HG03280 (cell line): ENCODE measurements at regions not wholly inside any gene's neighbourhood (a gene's known extent, or its start where the extent isn't known, plus 50 kb on each side); places are given as distances from the start of the nearest gene placed in this dataset.
"Not testable (repeated sequence)": the region's sequence is repeated elsewhere in the genome, so short reads cannot be mapped to it uniquely, and the experiment has no call there.

ENCODE experiments used
- ATAC-seq: cut with Tn5 transposase; IDR thresholded peaks from one replicate; pipeline ENCODE4 v1.9.1; 2021; ENCODE audit warnings: mild to moderate bottlenecking, moderate library complexity; ENCODE audit not compliant: unreplicated experiment

DNA sequence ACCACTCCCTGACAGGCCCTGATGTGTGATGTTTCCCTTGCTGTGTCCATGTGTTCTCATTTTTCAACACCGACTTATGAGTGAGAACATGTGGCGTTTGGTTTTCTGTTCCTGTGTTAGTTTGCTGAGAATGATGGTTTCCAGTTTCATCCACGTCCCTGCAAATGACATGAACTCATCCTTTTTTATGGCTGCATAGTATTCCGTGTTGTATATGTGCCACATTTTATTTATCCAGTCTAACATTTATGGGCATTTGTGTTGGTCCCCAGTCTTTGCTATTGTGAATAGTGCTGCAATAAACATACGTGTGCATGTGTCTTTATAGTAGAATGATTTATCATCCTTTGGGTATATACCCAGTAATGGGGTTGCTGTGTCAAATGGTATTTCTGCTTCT lies 830.3 kb upstream of the ADGRB3 start:
- not testable (repeated sequence) for ATAC-seq

DNA sequence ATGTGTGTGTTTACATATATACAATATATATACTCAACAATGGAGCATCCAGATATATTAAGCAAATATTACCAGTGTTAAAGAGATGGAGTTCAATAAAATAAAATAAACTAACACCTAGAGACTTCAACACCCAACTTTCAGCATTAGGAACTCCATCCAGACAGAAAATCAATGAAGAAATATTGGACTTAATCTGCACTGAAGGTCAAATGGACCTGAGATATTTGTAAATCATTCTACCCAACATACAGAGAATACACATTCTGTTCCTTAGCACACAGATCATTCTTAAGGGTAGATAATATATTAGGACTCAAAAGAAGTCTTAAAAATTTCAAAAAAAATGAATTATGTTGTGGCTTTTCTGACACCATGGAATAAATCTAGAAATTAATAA lies 832.3 kb upstream of the ADGRB3 start:
- no peak for ATAC-seq

DNA sequence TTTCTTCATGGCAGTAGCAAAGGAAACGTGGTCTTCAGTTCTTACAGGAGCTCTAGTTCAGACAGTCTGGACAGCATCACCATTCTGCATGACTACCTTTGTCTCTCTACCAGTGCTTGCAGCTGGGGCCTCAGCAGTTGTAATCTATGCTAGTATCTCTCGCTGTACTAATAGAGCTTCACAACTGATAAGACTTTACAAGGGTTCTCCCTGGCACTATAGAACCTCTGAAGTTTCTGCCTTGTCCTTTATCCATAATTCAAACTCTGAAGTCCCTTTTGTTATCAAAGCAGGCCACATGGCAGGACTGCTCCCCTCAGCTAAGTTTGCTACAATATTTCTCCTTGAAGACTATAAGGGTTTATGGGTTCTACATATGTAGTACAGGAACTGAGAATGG lies 842.1 kb upstream of the ADGRB3 start:
- no peak for ATAC-seq

DNA sequence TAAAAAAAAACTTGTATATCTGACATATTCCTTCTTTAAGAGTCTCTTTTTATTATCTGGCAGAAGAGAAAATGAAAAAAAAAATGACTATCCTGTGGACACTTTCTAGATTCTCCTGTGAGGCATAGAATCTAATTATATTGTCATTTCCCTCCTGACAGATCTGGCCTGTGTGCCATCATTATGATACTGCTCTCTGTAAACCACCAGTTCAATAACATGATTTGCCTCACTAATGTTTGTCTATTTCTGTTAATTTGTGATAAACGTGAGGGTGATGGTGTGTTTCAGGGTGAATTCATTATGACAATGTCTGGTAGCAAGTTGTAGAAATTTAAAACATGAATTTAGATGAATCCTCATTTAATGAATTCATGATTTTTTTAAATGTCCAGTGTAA lies 844.5 kb upstream of the ADGRB3 start:
- no peak for ATAC-seq

DNA sequence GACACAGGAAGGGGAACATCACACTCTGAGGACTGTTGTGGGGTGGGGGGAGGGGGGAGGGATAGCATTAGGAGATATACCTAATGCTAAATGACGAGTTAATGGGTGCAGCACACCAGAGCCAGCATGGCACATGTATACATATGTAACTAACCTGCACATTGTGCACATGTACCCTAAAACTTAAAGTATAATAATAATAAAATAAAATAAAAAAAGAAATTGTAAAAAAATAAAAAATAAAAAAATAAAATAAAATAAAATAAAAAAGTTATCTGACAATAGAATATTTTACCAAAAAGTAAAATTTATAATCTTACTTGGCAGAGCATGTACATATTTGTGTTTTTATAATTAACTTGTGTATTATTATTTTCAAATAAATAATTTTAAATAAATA lies 848.0 kb upstream of the ADGRB3 start:
- ATAC-seq, result not testable (repeated sequence)

DNA sequence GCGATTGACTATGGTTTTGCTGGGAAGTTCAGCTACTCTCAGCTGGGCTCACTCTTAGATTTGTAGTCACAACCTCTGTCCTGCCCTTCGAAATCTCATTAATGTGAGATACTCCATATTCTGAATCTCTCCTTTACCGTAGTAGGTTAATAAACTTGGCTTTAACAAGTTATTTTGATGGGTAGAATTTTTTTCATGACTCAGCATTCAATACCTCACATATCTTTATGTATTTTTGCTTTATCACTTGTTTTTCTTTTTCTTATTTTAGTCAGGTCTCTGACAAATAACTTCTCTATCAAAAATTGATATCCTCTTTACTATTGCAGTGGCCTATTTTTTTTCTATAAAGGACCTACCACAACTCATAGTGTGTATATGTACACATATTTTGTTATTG lies 855.2 kb upstream of the ADGRB3 start:
- ATAC-seq, result no peak

DNA sequence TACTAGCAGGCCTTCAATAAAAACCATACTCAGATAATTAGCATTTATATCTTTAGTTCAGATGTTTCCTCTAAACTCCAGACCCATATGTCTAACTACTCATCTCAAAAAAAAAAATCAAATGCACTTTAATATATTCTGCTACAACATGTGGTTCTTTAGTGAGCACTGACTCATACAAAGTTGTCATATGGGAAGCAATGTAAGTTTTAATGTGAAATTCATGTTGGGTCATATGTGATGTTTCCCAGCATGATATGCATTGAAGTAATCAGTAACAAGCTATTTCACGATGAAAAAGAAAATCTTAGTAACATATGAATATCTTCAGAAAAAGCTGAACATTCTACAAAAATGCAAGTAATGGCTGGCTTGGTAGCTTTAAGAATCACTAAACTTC lies 859.7 kb upstream of the ADGRB3 start:
- ATAC-seq, result no peak

DNA sequence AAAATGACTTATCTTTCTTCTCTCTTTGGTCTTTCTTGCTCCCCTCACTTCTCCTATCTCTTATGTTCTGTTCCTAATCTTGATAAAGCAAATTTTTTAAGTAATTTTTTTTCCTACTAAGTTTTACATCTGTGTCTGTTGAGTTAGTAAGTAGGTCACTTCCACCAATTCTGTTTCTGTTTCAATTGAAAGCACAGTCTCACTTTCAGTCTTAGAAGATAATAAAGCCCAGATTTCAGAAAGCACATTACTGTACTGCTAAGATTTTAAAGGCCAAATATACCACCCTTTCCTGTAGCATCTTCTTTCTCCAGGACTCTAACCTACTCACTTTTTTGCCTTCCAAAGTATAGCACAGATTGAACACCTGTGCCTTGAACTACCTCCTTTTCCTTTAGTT lies 866.1 kb upstream of the ADGRB3 start:
- peak; percentile 78 for ATAC-seq

DNA sequence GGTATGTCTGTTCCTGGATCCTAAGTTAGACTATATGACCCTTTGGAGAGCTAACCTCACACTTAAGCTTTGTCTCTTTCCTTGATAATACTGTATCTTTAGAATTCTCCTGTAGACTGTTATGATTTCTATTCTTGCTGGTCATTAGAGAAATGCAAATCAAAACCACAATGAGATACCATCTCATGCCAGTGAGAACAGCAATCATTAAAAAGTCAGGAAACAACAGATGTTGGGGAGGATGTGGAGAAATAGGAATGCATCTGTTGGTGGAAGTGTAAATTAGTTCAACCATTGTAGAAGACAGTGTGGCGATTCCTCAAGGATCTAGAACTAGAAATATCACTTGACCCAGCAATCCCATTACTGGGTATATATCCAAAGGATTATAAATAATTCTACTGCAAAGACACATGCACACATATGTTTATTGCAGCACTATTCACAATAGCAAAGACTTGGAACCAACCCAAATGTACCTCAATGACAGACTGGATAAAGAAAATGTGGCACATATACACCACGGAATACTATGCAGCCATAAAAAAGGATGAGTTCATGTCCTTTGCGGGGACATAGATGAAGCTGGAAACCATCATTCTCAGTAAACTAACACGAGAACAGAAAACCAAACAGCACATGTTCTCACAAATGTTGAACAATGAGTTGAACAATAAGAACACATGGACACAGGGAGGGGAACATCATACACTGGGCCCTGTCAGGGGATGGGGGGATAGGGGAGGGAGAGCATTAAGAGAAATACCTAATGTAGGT lies 867.8 kb upstream of the ADGRB3 start:
- not testable (repeated sequence) for ATAC-seq

DNA sequence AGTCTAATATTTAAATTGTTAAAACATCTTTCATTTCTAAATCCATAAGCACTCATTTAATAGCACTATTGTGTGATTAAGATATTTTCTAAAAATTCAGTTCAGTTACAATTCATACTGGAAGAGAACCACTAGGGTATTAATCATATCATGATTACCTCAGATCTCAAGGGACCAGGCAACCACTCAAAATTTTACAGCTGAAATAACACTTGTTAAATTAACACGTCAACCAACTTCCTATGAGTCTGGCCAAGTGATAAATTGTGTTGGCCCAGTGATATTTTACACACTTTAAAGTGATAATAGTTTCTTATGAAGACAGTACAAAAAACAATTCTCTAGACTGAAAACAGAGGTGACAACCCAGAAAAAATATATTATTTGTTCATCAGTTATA lies 869.0 kb upstream of the ADGRB3 start:
- no peak for ATAC-seq

DNA sequence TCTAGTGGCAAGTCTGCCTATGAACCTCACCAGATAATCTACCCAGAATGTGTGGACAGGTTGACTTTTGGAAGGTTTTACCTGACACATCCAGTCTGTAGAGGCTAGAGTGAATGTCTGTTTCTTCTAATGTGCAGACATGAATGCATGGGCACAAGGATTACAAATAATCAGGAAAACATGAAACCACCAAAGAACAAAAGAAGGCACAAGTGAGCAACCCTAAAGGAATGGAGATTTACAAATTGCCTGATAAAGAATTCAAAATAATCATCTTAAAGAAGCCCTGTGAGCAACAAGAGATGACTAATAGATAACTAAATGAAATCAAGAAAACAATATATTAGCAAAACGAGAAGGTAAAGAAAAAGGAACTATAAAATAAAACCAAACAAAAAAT lies 876.1 kb upstream of the ADGRB3 start:
- ATAC-seq, result no peak

DNA sequence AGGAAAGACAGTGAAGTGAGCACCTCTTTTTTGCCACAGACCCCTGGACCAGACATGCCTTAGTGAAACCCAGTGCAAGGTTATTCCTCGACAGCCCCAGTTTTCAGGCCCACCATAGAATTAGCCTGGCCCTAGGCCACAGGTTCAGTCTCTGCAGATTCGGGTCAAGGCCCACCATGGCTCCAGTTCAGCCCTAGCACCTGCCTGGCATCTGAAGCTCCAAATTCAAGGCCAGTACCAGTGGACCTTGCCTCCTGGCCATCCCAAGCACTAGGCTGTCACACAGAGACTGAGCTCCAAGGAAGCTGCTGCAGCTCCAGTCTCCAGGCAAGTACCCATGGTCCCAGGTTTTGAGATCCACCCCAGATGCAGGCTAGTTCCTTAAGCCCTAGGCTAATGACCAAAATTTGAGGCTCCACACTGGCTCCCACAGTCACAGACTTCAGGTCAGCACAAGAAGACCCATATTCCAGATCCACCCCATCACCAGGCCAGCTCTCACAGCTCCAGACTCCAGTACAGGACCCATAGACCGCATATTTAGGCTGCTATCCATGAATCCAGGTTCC lies 877.5 kb upstream of the ADGRB3 start:
- no peak for ATAC-seq

DNA sequence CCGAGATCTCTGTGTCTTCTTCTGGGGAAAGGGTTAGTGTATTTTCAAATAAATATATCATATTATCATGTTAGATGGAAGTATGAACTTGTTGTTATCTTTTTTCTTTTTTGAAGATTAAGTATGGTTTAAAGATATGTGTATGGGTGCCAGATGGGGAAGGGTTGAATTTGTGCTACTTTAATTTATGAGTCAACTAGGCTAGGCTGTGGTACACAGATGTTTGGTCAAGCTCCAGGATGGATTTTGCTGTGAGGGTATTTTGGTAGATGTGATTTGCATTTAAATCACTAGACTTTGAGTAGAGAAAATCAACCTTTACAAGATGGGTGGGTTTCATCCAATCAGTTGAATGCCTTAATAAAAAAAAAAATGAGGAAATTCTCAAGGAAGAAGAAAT lies 886.6 kb upstream of the ADGRB3 start:
- no peak for ATAC-seq

DNA sequence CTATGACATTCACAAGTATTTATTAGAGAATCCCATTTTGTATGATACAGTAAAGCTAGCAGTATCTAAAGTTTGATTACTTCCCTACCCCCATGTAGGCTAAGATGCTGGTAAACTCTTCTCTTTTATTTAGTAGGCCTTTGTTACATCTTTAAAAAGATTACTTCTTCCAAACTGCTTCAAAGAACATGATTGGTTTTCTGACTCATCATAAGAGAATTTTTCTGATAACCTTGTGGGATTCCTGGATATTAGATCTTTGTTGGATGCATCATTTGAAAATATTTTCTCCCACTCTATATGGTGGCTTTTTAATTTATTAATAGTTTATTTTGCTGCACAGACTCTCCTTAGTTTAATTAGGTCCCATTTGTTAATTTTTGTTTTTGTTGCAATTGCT lies 898.3 kb upstream of the ADGRB3 start:
- no peak for ATAC-seq

DNA sequence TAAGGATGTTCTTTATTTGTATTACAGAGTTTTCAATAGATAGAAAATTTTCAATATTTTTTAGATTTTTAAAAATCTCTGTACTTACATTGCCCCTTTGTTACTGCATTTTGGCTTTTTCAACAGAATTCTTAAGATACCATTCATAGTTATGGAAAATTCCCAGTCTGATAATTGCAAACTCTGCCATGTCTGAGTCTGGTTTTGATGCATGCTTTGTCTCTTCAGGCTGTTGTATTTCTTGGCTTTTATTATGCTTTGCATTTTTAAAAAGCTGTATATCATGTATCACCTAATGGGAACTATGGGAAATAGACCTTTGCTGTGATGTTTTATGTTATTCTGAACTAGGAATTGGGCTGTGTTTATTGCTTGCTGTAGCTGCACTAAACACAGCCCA lies 898.9 kb upstream of the ADGRB3 start:
- no peak for ATAC-seq

DNA sequence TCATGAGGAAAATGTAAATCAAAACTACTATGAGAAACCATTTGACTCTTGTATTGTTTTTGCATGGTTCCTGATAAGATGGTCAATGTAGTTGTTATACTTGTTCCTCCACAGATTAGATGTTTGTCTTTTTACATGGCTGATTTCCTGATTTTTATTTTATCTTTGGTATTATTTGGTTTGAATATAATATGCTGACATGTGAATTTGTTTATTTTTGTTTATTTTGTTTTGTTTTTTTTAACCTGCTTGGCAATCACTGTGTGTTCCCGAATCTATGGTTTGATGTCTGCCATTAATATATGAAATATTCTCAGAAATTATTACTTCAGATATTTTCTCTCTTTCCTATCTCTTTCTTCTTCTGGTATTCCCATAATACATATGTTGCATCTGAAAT lies 899.5 kb upstream of the ADGRB3 start:
- ATAC-seq, result no peak

DNA sequence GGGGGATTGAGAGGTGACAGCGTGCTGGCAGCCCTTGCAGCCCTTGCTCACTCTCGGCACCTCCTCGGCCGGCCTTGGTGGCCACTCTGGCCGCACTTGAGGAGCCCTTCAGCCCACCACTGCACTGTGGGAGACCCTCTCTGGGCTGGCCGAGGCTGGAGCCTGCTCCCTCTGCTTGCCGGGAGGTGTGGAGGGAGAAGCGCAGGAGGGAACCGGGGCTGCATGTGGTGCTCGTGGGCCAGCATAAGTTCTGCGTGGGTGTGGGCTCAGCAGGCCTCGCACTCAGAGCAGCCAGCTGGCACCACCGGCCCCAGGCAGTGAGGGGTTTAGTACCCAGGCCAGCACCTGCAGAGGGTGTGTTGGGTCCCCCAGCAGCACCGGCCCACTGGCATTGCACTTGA lies 912.2 kb upstream of the ADGRB3 start:
- ATAC-seq, result no peak

DNA sequence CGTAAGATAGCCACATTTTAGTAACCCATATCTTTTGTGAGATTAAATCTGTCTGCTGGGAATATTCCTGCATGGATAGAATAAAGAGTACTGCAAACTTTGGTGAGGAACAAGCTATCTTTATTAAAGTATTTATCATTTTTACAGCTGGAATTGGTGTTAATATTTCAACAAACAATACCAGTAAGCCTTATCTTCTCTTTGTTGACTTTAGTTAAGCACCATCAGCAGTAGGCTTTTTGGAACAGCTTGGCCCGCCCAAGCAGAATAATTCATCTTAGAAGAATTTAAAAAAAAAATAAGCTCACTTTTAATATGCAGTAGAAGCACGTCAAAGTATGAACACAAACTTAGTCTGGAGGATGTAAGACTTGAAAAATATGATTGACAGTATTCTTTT lies 917.8 kb upstream of the ADGRB3 start:
- no peak for ATAC-seq

DNA sequence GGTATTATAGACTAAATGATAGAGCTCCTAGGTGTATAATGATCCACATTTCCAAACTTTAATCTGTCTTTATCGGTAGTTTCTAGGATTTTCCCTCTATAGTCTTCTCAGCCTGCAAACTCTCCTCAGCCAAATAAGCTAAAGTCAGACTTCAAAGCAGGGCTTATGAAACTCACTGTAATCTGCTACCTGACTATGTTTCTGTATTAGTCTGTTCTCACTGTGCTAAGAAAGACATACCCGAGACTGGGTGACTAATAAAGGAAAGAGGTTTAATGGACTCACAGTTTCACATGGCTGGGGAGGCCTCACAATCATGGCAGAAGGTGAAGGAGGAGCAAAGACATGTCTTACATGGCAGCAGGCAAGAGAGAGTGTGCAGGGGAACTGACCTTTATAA lies 928.7 kb upstream of the ADGRB3 start:
- no peak for ATAC-seq

DNA sequence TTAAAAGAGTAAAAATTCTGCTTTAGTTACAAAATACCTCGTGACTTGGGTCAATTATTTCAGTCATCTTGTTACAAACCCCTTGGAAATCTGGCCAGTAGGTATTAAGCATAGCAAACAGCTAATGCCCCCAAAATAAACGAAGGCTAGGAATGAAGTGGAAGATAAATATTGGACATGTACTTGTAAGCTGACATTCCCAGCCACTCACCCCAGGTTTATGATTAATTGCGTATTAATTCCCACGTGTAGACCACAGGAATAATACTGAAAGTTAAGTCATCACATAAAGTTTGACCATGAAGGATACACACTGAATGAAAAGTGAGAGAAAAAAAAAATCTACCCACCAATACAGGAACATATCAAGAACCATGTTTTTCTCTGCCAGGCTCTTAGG lies 936.5 kb upstream of the ADGRB3 start:
- no peak for ATAC-seq

DNA sequence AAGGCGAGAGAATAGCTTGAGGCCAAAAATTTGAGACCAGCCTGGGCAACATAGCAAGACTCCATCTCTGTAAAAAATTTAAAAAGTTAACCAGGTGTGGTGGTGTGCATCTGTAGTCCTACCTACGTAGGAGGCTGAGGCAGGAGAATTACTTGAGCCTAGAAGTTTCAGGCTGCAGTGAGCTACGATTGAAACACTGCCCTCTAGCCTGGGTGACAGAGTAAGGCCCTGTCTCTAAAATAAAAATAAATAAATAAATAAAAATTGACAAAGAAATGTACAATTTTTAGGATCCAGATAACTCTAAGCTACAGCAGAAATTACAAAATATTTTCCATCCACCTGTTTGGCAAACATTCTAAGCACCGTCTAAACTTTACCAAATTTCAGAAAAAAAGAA lies 941.0 kb upstream of the ADGRB3 start:
- no peak for ATAC-seq

DNA sequence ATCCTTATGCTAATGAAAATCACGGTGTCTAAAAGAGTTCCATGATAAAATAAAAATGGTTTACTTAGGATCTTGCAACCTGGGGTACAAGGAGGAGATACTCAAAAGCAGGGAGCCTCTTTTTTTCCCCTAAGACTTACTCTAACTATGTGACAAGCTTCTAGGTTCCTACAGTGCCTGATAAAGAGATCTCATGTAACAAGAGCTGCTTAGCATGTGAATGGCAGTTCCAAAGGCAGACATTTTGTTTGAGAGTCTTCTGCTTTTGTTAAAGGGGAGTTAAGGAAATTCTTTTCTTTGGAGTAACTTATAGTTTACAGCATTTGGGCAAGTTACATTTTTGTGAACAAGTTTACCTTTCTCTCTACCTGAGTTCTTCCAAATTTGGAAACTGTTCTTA lies 945.8 kb upstream of the ADGRB3 start:
- no peak for ATAC-seq

DNA sequence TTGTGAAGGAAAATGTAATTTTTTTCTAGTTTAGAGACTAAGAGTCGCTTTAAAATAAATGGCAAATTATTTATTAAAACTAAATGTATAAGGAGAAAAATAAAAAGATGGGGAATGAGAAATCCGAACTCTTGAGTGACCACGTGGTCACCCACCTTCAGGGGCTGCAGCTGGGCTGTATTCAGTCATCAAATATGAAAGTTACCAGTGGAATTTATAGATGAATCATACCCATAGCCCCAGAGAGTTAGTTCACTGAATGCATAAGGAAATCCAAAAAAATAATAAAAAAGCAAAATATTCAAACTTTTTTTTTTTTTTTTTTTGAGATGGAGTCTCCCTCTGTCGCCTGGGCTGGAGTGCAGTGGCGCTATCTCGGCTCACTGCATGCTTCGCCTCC lies 947.7 kb upstream of the ADGRB3 start:
- no peak for ATAC-seq
